Esophagus squamous epithelium (tissue), 4 donors: ENCODE measurements at regions not wholly inside any gene's neighbourhood (a gene's known extent, or its start where the extent isn't known, plus 50 kb on each side); places are given as distances from the start of the nearest gene placed in this dataset.

Experiments used
- CTCF ChIP-seq, 6 experiments: fragments of 450-650 bp in 4 of 6; fragments of 200-600 bp in 2 of 6; sonication (generic) in 2 of 6; IDR thresholded peaks; one replicate each; pipeline ENCODE4 v1.5.1; 2016 to 2019; ENCODE audit warnings: antibody characterized with exemption in 6 of 6, mild to moderate bottlenecking in 4 of 6, moderate library complexity in 4 of 6
- POLR2A ChIP-seq, 4 donors: fragments of 450-650 bp; IDR thresholded peaks; one replicate each; pipeline ENCODE4 v1.6.1; 2017; ENCODE audit warnings: antibody characterized with exemption in 4 of 4, mild to moderate bottlenecking in 4 of 4, moderate library complexity in 3 of 4

- TF ChIP-seq POLR2A (IDR thresholded peaks at IDR 0.05) (no peak), CTCF (IDR thresholded peaks at IDR 0.05) (no peak)
Measured at GRCh38 chr16:85250147-85250463, 137.8 kb upstream of the CIBAR2 start.
